Thoracic aorta (tissue), 2 donors: ENCODE measurements at regions not wholly inside any gene's neighbourhood (a gene's known extent, or its start where the extent isn't known, plus 50 kb on each side); places are given as distances from the start of the nearest gene placed in this dataset.
"Not testable (repeated sequence)": the region's sequence is repeated elsewhere in the genome, so short reads cannot be mapped to it uniquely, and the experiment has no call there.

ENCODE experiments used
- ATAC-seq: fragments of 150-250 bp; one replicate; pipeline ENCODE4 v1.8.0; 2017; ENCODE audit warnings: low read depth; ENCODE audit not compliant: insufficient number of reproducible peaks, low FRiP score
- DNase-seq: peaks from one replicate; pipeline ENCODE4 v3.0.0-alpha.2; 2020; ENCODE audit warnings: low spot score
- H3K27ac ChIP-seq, 2 donors: fragments of 200-600 bp; sonication (generic); 1 replicate in 1 of 2; 2 replicates in 1 of 2; pipeline ENCODE4 v1.5.1; 2016; ENCODE audit warnings: mild to moderate bottlenecking in 2 of 2, moderate library complexity in 2 of 2
- H3K27me3 ChIP-seq: fragments of 200-600 bp; sonication (generic); replicated peaks from 2 replicates; pipeline ENCODE4 v1.6.0; 2016; ENCODE audit warnings: mild to moderate bottlenecking; ENCODE audit not compliant: insufficient read depth
- H3K36me3 ChIP-seq: fragments of 200-600 bp; sonication (generic); one replicate; pipeline ENCODE4 v1.5.1; 2016
- H3K4me1 ChIP-seq, 2 donors: fragments of 200-600 bp; sonication (generic); 1 replicate in 1 of 2; 2 replicates in 1 of 2; pipeline versions ENCODE4 v1.5.1 to v1.6.0; 2016; ENCODE audit warnings: low read depth in 2 of 2, mild to moderate bottlenecking in 1 of 2; ENCODE audit not compliant: control insufficient read depth in 1 of 2
- H3K4me3 ChIP-seq: fragments of 200-600 bp; sonication (generic); 2 replicates; pipeline ENCODE4 v1.5.1; 2016; ENCODE audit warnings: mild to moderate bottlenecking
- H3K9me3 ChIP-seq: fragments of 200-600 bp; sonication (generic); 2 replicates; pipeline ENCODE4 v1.5.1; 2016
- TF ChIP-seq, protein P1 (sequence below): fragments of 200-600 bp; sonication (generic); IDR thresholded peaks from one replicate; pipeline ENCODE4 v1.5.1; 2019; ENCODE audit warnings: antibody characterized with exemption

DNA sequence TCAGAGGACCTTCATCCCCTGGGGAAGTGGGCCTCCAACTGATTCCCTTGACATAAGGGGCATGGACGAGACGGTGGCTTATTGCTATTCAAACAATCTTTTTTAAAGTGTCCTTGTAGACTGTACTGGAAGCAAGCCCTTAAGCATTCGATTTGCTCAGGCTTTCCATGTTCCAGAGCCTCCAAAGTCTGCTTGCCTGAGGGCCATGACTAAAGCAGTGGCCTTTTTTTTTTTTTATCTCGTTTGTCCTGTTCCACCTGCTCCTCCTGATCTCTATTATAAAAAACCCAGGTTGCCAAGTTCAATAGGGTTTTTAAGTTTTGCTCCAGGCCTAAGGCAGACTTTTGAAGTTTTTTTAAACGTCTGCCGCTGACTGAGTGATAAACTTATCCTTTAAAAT, 103.7 kb upstream of the AADAT start:
- no peak for DNase-seq
- TF ChIP-seq, protein P1, sequence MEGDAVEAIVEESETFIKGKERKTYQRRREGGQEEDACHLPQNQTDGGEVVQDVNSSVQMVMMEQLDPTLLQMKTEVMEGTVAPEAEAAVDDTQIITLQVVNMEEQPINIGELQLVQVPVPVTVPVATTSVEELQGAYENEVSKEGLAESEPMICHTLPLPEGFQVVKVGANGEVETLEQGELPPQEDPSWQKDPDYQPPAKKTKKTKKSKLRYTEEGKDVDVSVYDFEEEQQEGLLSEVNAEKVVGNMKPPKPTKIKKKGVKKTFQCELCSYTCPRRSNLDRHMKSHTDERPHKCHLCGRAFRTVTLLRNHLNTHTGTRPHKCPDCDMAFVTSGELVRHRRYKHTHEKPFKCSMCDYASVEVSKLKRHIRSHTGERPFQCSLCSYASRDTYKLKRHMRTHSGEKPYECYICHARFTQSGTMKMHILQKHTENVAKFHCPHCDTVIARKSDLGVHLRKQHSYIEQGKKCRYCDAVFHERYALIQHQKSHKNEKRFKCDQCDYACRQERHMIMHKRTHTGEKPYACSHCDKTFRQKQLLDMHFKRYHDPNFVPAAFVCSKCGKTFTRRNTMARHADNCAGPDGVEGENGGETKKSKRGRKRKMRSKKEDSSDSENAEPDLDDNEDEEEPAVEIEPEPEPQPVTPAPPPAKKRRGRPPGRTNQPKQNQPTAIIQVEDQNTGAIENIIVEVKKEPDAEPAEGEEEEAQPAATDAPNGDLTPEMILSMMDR, result no peak
- no peak for ATAC-seq
- Histone ChIP-seq H3K4me1 (no peaks in the 10 kb centered on the region), H3K27ac (no peak overlapping the region), H3K27me3 (no peaks in the 10 kb centered on the region), H3K4me3 (no peak overlapping the region), H3K9me3 (no peaks in the 10 kb centered on the region), H3K36me3 (no peaks in the 10 kb centered on the region)

GRCh38 chr4:170190265-170190664, 100.5 kb upstream of the AADAT start:
- DNase-seq, result no peak
- ATAC-seq, result no peak
- Histone ChIP-seq H3K36me3 (no peaks in the 10 kb centered on the region), H3K27ac (no peak overlapping the region), H3K4me3 (no peak overlapping the region), H3K4me1 (no peaks in the 10 kb centered on the region), H3K27me3 (no peaks in the 10 kb centered on the region), H3K9me3 (no peaks in the 10 kb centered on the region)
- TF ChIP-seq, protein P1, result no peak

- DNase-seq (no peak), ATAC-seq (no peak)
- H3K4me3 ChIP-seq, result no peak overlapping the region
- no peaks in the 10 kb centered on the region for H3K4me1 ChIP-seq
- TF ChIP-seq, protein P1, result no peak
- H3K27me3 ChIP-seq, result no peaks in the 10 kb centered on the region
- H3K36me3 ChIP-seq, result no peaks in the 10 kb centered on the region
- no peak overlapping the region for H3K27ac ChIP-seq
- H3K9me3 ChIP-seq, result no peaks in the 10 kb centered on the region
Observed at GRCh38 chr4:170170861-170171260, 81.1 kb upstream of the AADAT start.

DNA sequence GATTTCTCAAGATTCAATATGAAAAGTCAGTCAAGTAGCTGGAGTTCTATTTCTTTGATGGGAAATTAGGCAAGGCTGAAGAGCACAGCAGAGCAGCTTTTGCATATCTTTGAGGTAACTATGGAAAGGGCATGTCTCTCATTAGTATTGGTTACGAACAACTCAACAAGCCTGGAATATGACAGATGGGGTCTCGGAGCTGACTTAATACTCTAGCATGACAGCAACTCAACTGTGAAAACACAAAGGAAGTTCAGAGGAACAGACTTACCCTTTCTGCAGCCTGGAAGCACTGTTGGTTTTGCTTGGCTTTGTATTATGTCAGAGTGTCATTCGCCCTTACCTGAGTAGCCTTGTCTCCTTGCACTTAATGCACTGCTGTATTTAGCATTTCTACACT, 79.9 kb upstream of the AADAT start:
- no peaks in the 10 kb centered on the region for H3K36me3 ChIP-seq
- TF ChIP-seq, protein P1, result no peak
- H3K9me3 ChIP-seq, result no peaks in the 10 kb centered on the region
- DNase-seq (no peak), ATAC-seq (no peak)
- no peak overlapping the region for H3K4me3 ChIP-seq
- H3K27me3 ChIP-seq, result no peaks in the 10 kb centered on the region
- H3K27ac ChIP-seq, result no peak overlapping the region
- H3K4me1 ChIP-seq, result no peaks in the 10 kb centered on the region

- DNase-seq, result no peak
- no peaks in the 10 kb centered on the region for H3K9me3 ChIP-seq
- no peaks in the 10 kb centered on the region for H3K27me3 ChIP-seq
- ATAC-seq, result no peak
- H3K36me3 ChIP-seq, result no peaks in the 10 kb centered on the region
- no peak overlapping the region for H3K4me3 ChIP-seq
- H3K4me1 ChIP-seq, result no peaks in the 10 kb centered on the region
- no peak overlapping the region for H3K27ac ChIP-seq
- TF ChIP-seq, protein P1, result no peak
Observed at GRCh38 chr4:170167678-170168077, 77.9 kb upstream of the AADAT start.

DNA sequence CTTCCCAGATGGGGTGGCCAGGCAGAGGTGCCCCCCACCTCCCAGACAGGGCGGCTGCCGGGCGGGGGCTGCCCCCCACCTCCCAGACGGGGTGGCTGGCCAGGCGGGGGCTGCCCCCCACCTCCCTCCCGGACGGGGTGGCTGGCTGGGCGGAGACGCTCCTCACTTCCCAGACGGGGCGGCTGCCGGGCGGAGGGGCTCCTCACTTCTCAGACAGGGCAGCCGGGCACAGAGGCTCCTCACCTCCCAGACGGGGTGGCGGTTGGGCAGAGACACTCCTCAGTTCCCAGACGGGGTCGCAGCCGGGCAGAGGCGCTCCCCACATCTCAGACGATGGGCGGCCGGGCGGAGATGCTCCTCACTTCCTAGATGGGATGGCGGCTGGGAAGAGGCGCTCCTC, 76.4 kb upstream of the AADAT start:
- H3K4me1 ChIP-seq, H3K27ac ChIP-seq, H3K9me3 ChIP-seq, ATAC-seq, H3K36me3 ChIP-seq, DNase-seq, H3K27me3 ChIP-seq, H3K4me3 ChIP-seq: not testable (repeated sequence)
